HG02588 (cell line): ENCODE measurements at regions not wholly inside any gene's neighbourhood (a gene's known extent, or its start where the extent isn't known, plus 50 kb on each side); places are given as distances from the start of the nearest gene placed in this dataset.

Source experiments
- ATAC-seq: cut with Tn5 transposase; IDR thresholded peaks from one replicate; pipeline ENCODE4 v1.9.1; 2021; ENCODE audit warnings: mild to moderate bottlenecking, moderate library complexity; ENCODE audit not compliant: unreplicated experiment

- no peak for ATAC-seq
These were observed 455.4 kb downstream of the EBF1 start for GRCh38 chr5:158644301-158644700.

- no peak for ATAC-seq
These were observed 455.9 kb downstream of the EBF1 start for GRCh38 chr5:158643840-158644239.

GRCh38 chr5:158642879-158643278 is 456.8 kb downstream of the EBF1 start:
- ATAC-seq = no peak

GRCh38 chr5:158641016-158641415 is 458.7 kb downstream of the EBF1 start:
- ATAC-seq = no peak

DNA sequence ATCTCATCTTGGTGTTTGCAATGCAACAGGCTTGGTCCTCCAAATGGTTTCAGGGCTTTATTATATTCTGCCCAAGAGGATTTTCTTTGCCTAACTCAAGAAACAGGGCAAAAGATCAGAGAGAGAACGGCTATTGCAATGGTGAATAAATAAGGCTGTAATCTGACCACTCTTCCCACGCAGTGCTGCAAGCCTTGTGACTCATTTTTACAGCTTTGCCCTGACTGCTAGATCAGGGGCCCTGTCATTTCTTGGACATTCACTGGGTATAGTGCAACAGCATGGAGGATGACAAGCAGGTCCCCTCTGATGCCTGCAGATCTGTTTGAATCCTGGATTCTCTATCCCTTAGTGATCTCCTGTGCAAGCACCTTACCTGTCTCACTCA is 459.1 kb downstream of the EBF1 start:
- ATAC-seq = no peak

DNA sequence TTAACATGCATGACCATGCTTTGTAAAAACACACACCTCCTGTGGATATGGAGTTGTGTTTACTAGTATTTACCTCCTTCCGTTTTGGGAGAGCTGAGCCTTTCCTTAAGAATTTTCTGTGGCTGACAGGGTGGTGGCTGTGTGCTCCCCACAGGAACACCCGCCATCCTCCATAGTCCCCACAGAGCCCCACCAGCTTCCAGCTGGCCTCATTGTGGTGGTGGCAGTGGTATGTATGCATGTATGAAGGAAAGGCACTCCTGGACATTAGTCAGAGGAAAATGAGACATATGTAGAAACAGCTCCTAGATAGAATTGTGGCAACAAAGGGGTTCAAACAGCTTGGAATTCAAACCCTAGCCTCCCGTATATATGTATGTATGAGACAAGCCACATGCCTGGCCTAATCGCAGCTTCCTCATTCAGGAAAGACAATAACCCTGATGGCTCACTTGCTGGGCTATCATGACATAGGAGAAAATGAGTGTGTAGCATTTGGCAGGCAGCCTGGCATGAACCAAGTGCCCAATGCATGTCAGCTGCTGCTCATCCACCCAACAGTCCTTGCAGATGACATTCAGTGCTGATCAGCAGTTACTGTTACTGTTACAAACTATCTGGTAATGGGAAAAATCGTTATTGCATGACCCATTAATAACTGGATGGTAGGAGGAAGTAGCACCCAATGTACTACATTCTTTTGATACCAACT is 459.7 kb downstream of the EBF1 start:
- no peak for ATAC-seq

DNA sequence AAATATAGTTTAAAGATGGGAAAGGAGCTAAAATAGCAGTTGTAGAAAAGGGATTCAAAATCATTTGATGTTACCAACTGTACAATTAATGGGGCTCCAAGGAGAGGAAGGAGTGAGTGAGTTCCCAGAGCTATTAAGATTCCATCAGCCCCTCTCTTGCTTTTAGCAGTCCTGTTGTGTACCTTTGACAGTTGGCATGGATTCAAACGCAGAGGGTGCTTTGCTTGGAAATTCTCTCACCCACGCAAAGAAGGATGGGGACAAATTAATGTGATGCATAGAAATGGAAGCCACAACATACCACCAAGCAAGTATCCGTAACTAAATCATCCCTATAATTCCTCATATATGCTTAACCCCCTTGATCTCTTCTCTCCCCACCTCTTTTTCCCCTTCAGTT is 461.3 kb downstream of the EBF1 start:
- no peak for ATAC-seq

DNA sequence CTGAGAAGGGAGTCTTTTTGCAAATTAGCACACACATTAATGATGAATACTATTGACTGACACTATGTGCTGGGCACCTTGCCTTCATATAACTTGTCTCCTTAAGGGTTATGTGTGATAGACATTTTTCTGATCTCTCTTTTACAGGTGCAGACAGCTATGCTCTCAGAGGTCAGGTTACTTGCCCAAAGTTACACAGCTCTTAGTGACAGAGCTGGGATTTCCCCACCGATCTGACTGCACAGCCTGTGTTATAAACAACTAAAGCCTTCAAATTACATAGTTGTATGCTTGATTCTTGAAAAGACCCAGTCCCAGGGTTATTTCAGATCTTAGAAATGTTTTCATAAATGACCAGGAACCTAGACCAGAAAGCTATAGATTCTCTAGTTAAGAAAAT is 462.7 kb downstream of the EBF1 start:
- ATAC-seq = no peak

DNA sequence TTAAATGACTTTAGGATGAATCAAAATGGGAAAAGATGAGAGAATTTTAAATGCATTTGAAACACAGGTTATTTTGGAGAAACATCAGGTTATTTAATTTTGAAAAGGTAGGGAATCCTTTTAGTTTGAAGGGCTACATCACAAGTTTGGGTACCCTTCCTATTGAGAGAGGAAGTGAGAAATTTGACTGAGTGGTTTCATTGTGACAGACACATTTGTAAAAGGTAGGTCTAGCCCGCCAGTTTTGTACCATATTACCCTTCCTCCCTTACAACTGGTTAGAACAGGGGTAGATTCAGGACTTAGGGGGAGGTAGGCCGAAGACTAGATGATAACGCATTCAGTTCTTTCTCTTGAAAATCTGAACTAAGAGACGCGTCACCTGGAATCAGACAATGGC is 464.2 kb downstream of the EBF1 start:
- ATAC-seq = no peak

DNA sequence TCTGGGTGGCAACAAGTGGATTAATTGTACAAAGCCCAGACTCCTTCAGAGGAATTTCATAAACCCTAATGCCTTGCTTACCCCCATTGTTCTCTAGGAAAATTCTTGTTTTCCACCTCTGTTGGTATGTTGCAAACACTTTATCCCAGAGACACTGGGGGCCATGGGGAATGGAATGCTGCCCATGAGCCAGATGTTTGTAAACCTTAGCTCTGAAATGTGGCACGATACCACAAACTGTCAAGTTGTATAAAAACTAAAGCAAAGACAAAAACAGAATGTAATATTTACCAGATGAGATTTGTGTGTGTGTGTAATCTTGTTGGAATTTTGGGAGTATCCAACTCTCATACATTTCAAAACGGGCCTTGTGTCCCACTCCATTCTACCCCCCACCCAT is 465.0 kb downstream of the EBF1 start:
- ATAC-seq = no peak

DNA sequence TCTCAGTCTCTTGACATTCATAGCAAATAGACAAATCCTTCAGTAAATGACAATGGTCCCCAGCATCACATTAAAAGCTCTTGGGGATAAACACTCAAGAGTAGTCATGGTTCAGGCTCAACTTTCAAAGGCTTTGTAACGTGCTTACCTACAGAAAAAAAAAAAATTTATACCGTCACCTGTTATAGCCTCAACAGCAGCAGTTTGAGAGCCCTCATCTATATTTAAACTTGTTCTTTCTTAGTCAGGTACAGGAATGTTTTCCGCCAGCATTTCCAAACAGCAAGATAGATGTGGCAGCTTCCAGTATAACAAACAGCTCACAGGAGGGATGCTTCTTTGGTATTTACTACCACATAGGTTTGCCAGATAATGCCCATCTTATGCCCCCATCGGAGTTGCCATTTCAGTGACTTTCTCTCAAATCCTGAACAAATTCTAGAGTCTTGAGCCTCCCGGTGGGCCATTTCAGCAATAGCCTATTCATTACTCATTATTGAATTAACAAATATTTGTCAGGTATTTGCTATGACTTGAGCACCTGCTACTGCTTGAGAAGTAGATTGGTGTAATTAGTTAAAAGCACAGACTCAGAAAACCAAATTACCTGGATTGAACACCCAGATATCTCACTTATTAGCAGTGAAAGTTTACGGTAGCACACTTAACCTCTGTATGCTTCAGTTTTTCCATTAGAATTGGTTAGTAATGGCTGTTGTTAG is 470.0 kb downstream of the EBF1 start:
- no peak for ATAC-seq

GRCh38 chr5:158626718-158627117 is 473.0 kb downstream of the EBF1 start:
- no peak for ATAC-seq

DNA sequence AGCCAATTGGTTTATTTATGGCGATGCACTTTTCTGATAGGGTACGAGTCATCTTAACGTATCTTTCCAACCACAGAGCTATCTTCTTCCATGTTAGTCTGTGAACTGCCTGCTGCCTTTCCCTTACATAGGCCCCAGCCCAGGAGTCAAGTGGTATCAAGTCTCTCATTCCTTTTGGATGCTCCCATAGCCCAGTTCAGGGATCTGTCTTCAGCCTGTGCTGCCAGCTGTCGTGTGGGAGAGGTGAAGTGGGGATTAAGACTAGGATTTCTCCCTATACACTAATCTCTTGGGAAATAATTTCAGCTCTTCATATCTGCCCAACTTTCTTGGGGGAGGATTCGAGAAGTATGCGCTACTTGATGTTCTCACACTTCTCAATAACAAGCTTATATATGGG is 475.7 kb downstream of the EBF1 start:
- ATAC-seq = no peak

- no peak for ATAC-seq
These were observed 478.3 kb downstream of the EBF1 start for GRCh38 chr5:158621391-158621790.

DNA sequence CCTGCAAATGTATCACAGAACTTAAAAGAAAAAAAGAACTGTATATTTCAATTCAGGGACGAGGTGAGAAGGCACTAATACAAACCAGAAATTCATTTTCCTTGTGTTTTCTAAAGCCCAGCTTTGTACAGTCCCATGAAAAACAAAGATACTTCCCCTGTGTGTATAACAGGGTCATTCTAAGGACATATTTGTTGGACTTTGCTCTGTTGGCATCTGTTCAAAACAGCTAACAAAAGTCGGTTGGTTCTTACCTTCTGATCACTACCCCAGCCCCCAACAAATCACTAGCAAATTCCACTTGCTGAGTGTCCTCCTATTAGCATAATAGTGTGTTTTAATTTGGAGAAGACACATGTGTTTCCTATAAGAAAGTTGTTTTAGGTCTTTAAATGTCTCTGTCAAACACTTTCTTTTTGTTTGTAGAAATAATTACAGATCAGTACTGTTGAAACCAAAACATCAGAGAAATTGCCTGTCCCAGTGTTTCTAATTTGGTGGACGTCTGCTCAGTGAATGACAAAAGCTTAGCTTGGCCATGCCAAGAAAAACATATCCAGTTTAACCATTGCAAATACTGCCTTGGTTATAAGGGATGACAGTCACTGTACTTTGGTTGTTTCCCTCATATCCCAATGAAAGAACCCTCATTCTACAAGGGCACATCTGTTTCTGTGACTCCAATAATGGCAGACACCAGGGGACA is 480.5 kb downstream of the EBF1 start:
- ATAC-seq = no peak

DNA sequence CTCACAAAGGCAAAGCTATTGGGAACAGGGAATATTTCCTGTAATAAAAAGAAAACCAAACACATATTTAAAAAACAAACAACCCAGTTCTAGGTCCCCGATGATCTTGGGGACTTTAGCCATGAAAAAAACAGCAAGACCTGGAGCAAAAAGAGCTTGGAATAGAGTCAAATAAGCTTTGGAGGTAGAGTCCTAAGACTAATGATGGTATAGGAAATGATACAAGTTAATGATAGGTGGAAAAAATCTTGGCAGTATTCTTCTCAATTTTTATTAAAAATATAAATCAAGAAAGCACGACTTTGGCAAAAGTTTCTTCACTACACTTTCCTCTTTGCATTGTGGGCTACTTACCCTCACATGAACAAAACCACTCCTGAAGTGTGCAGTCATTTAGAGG is 481.5 kb downstream of the EBF1 start:
- ATAC-seq = no peak

GRCh38 chr5:158616707-158617106 is 483.0 kb downstream of the EBF1 start:
- ATAC-seq = no peak

- no peak for ATAC-seq
These were observed 484.8 kb downstream of the EBF1 start for GRCh38 chr5:158614951-158615350.

- ATAC-seq = no peak
These were observed 488.1 kb downstream of the EBF1 start for GRCh38 chr5:158611581-158611980.

- ATAC-seq = no peak
These were observed 489.7 kb downstream of the EBF1 start for GRCh38 chr5:158610051-158610415.

- no peak for ATAC-seq
These were observed 490.2 kb downstream of the EBF1 start for GRCh38 chr5:158609333-158610050.

GRCh38 chr5:158607088-158607487 is 492.6 kb downstream of the EBF1 start:
- ATAC-seq = no peak
